ENCODE measurements at regions not wholly inside any gene's neighbourhood (a gene's known extent, or its start where the extent isn't known, plus 50 kb on each side); places are given as distances from the start of the nearest gene placed in this dataset.

GRCh38 chr14:98437113-98437512 is 834.9 kb downstream of the BCL11B start:
- TF ChIP-seq, protein P1, sequence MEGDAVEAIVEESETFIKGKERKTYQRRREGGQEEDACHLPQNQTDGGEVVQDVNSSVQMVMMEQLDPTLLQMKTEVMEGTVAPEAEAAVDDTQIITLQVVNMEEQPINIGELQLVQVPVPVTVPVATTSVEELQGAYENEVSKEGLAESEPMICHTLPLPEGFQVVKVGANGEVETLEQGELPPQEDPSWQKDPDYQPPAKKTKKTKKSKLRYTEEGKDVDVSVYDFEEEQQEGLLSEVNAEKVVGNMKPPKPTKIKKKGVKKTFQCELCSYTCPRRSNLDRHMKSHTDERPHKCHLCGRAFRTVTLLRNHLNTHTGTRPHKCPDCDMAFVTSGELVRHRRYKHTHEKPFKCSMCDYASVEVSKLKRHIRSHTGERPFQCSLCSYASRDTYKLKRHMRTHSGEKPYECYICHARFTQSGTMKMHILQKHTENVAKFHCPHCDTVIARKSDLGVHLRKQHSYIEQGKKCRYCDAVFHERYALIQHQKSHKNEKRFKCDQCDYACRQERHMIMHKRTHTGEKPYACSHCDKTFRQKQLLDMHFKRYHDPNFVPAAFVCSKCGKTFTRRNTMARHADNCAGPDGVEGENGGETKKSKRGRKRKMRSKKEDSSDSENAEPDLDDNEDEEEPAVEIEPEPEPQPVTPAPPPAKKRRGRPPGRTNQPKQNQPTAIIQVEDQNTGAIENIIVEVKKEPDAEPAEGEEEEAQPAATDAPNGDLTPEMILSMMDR (IDR thresholded peaks at IDR 0.05), result no peak
- TF ChIP-seq POLR2A (IDR thresholded peaks at IDR 0.05), result no peak

Data from prostate gland (tissue), 2 donors.